ENCODE measurements at regions not wholly inside any gene's neighbourhood (a gene's known extent, or its start where the extent isn't known, plus 50 kb on each side); places are given as distances from the start of the nearest gene placed in this dataset.

GRCh38 chr5:56565644-56566043 is 249.7 kb upstream of the MAP3K1 start:
- H3K79me2 ChIP-seq (ENCODE audit: insufficient read depth, low read length), result no peaks in the 10 kb centered on the region
- TF ChIP-seq CTCF (conservative IDR thresholded peaks at IDR 0.05; ENCODE audit: low read length) (no peak), EZH2phosphoT487 (IDR thresholded peaks at IDR 0.05; ENCODE audit: borderline replicate concordance) (no peak)
- no peak overlapping the region for H3K4me2 ChIP-seq (ENCODE audit: low read depth, low read length, poor library complexity, severe bottlenecking)
- H3K4me3 ChIP-seq (ENCODE audit: low read length, poor library complexity, severe bottlenecking), result no peak overlapping the region
- no peaks in the 10 kb centered on the region for H3K9me3 ChIP-seq (ENCODE audit: insufficient read depth, low read depth, low read length)
- H3K4me1 ChIP-seq (ENCODE audit: insufficient read depth, low read length, poor library complexity, severe bottlenecking), result peaks cover 9% of the 10 kb centered on the region
- no peaks in the 10 kb centered on the region for H3K36me3 ChIP-seq (ENCODE audit: insufficient read depth, low read length)
- H3K27me3 ChIP-seq (ENCODE audit: insufficient read depth, low read length, poor library complexity, severe bottlenecking), result no peaks in the 10 kb centered on the region
- no peaks in the 10 kb centered on the region for H4K20me1 ChIP-seq (ENCODE audit: insufficient read depth, low read length, poor library complexity, severe bottlenecking)
- no peak overlapping the region for H3K9ac ChIP-seq (ENCODE audit: low read depth, low read length, poor library complexity, severe bottlenecking)
- peak overlapping the region; percentile 46; the same call in 1 of the 2 replicates for H2AFZ ChIP-seq (ENCODE audit: low read length)
- H3K9me2 ChIP-seq (replicated peaks; ENCODE audit: low read depth, low read length), result no peaks in the 10 kb centered on the region
- no peaks in the 10 kb centered on the region for H3F3A ChIP-seq (ENCODE audit: low read depth)

GRCh38 chr5:56565283-56565615 is 250.1 kb upstream of the MAP3K1 start:
- H3K9me3 ChIP-seq (ENCODE audit: insufficient read depth, low read depth, low read length), result no peaks in the 10 kb centered on the region
- TF ChIP-seq EZH2phosphoT487 (IDR thresholded peaks at IDR 0.05; ENCODE audit: borderline replicate concordance) (no peak), CTCF (conservative IDR thresholded peaks at IDR 0.05; ENCODE audit: low read length) (no peak)
- no peaks in the 10 kb centered on the region for H3K9me2 ChIP-seq (replicated peaks; ENCODE audit: low read depth, low read length)
- no peaks in the 10 kb centered on the region for H3K79me2 ChIP-seq (ENCODE audit: insufficient read depth, low read length)
- H3K4me3 ChIP-seq (ENCODE audit: low read length, poor library complexity, severe bottlenecking), result no peak overlapping the region
- no peaks in the 10 kb centered on the region for H3K36me3 ChIP-seq (ENCODE audit: insufficient read depth, low read length)
- no peaks in the 10 kb centered on the region for H3K27me3 ChIP-seq (ENCODE audit: insufficient read depth, low read length, poor library complexity, severe bottlenecking)
- H3K4me2 ChIP-seq (ENCODE audit: low read depth, low read length, poor library complexity, severe bottlenecking), result no peak overlapping the region
- 0 out of 2 replicates have a peak overlapping the region, but pooled peaks have one; percentile 46 for H2AFZ ChIP-seq (ENCODE audit: low read length)
- H4K20me1 ChIP-seq (ENCODE audit: insufficient read depth, low read length, poor library complexity, severe bottlenecking), result no peaks in the 10 kb centered on the region
- no peak overlapping the region for H3K9ac ChIP-seq (ENCODE audit: low read depth, low read length, poor library complexity, severe bottlenecking)
- peaks cover 9% of the 10 kb centered on the region for H3K4me1 ChIP-seq (ENCODE audit: insufficient read depth, low read length, poor library complexity, severe bottlenecking)
- no peaks in the 10 kb centered on the region for H3F3A ChIP-seq (ENCODE audit: low read depth)

- Histone ChIP-seq H4K20me1 (ENCODE audit: insufficient read depth, low read length, poor library complexity, severe bottlenecking) (no peaks in the 10 kb centered on the region), H3F3A (ENCODE audit: low read depth) (no peaks in the 10 kb centered on the region), H3K9me3 (ENCODE audit: insufficient read depth, low read depth, low read length) (no peaks in the 10 kb centered on the region), H3K4me2 (ENCODE audit: low read depth, low read length, poor library complexity, severe bottlenecking) (no peak overlapping the region), H3K79me2 (ENCODE audit: insufficient read depth, low read length) (no peaks in the 10 kb centered on the region), H3K4me1 (ENCODE audit: insufficient read depth, low read length, poor library complexity, severe bottlenecking) (peaks cover 9% of the 10 kb centered on the region), H3K9ac (ENCODE audit: low read depth, low read length, poor library complexity, severe bottlenecking) (no peak overlapping the region), H2AFZ (ENCODE audit: low read length) (no peak overlapping the region), H3K9me2 (replicated peaks; ENCODE audit: low read depth, low read length) (no peaks in the 10 kb centered on the region), H3K4me3 (ENCODE audit: low read length, poor library complexity, severe bottlenecking) (no peak overlapping the region), H3K27me3 (ENCODE audit: insufficient read depth, low read length, poor library complexity, severe bottlenecking) (no peaks in the 10 kb centered on the region), H3K36me3 (ENCODE audit: insufficient read depth, low read length) (no peaks in the 10 kb centered on the region)
- TF ChIP-seq CTCF (conservative IDR thresholded peaks at IDR 0.05; ENCODE audit: low read length) (no peak), EZH2phosphoT487 (IDR thresholded peaks at IDR 0.05; ENCODE audit: borderline replicate concordance) (no peak)
Measured at GRCh38 chr5:56564541-56565282, 250.6 kb upstream of the MAP3K1 start.

All from Loucy (cell line).